PC-3 (cell line): ENCODE measurements at regions not wholly inside any gene's neighbourhood (a gene's known extent, or its start where the extent isn't known, plus 50 kb on each side); places are given as distances from the start of the nearest gene placed in this dataset.

Experiments
- ATAC-seq: fragments of 200-7000 bp; cut with Tn5 transposase; 2 replicates; pipeline ENCODE4 v1.9.1; 2020; ENCODE audit warnings: mild to moderate bottlenecking, moderate library complexity
- BruUV-seq: library from RNA; stranded (reverse); fragments of 400-500 nt; replicated peaks from 2 replicates; lab custom pipeline; 2021; lab: Mats Ljungman, UMichigan
- CTCF ChIA-PET: fragments of 300-600 bp; sonication (Branson Sonifier 250); formaldehyde crosslinking; loops from one replicate; lab custom pipeline; 2022; ENCODE audit warnings: antibody characterized with exemption; lab: Charles Lee
- POLR2A ChIA-PET: fragments of 300-600 bp; sonication (Branson Sonifier 250); formaldehyde crosslinking; loops from one replicate; lab custom pipeline; 2022; ENCODE audit warnings: antibody characterized with exemption; ENCODE audit not compliant: unreplicated experiment; lab: Charles Lee
- DNase-seq: peaks from one replicate; pipeline ENCODE4 v3.0.0-alpha.2; 2015
- H2AFZ ChIP-seq: fragments of 300-600 bp; sonication (generic); 2 replicates; pipeline ENCODE4 v1.6.0; 2016; ENCODE audit warnings: antibody characterized with exemption, low read length
- H3F3A ChIP-seq: fragments of 300-600 bp; sonication (generic); one replicate; pipeline ENCODE4 v1.6.0; 2017; ENCODE audit warnings: antibody characterized with exemption, low read length, control low read depth, mild to moderate bottlenecking; ENCODE audit not compliant: unreplicated experiment
- H3K27ac ChIP-seq: fragments of 300-600 bp; sonication (generic); 2 replicates; pipeline ENCODE4 v1.5.1; 2016; ENCODE audit warnings: mild to moderate bottlenecking, low read length
- H3K27me3 ChIP-seq: fragments of 300-600 bp; sonication (generic); 2 replicates; pipeline ENCODE4 v1.6.1; 2016; ENCODE audit warnings: low read length, mixed read lengths
- H3K36me3 ChIP-seq: fragments of 300-600 bp; sonication (generic); 2 replicates; pipeline ENCODE4 v1.6.1; 2016; ENCODE audit warnings: low read depth, mixed run types, low read length, mixed read lengths
- H3K4me1 ChIP-seq: fragments of 300-600 bp; sonication (generic); 2 replicates; pipeline ENCODE4 v1.5.1; 2016; ENCODE audit warnings: low read length; ENCODE audit not compliant: insufficient read depth
- H3K4me2 ChIP-seq: fragments of 300-600 bp; sonication (generic); 2 replicates; pipeline ENCODE4 v1.6.0; 2016; ENCODE audit warnings: low read length
- H3K4me3 ChIP-seq: fragments of 300-600 bp; sonication (generic); 2 replicates; pipeline ENCODE4 v1.5.1; 2016; ENCODE audit warnings: mild to moderate bottlenecking, low read length, mixed read lengths
- H3K79me2 ChIP-seq: fragments of 300-600 bp; sonication (generic); 2 replicates; pipeline ENCODE4 v1.6.1; 2017; ENCODE audit warnings: low read length, mixed read lengths
- H3K9ac ChIP-seq: fragments of 300-600 bp; sonication (generic); 2 replicates; pipeline ENCODE4 v1.6.0; 2016; ENCODE audit warnings: mild to moderate bottlenecking, low read length
- H3K9me2 ChIP-seq: fragments of 300-600 bp; sonication (generic); replicated peaks from 2 replicates; pipeline ENCODE4 v1.6.1; 2016; ENCODE audit warnings: mixed run types, low read length, mixed read lengths
- H3K9me3 ChIP-seq: fragments of 300-600 bp; sonication (generic); 2 replicates; pipeline ENCODE4 v1.6.1; 2016; ENCODE audit warnings: low read length, mixed read lengths
- H4K20me1 ChIP-seq: fragments of 300-600 bp; sonication (generic); 2 replicates; pipeline ENCODE4 v1.6.1; 2016; ENCODE audit warnings: low read length, mixed read lengths
- CTCF ChIP-seq: fragments of 300-600 bp; sonication (generic); conservative IDR thresholded peaks from 2 replicates; pipeline ENCODE4 v1.5.1; 2017; ENCODE audit warnings: antibody characterized with exemption, low read depth, mild to moderate bottlenecking, low read length
- EZH2 ChIP-seq: fragments of 300-600 bp; sonication (generic); IDR thresholded peaks from one replicate; pipeline ENCODE4 v1.6.1; 2017; ENCODE audit warnings: antibody characterized with exemption, mild to moderate bottlenecking, low read length; ENCODE audit not compliant: unreplicated experiment
- EZH2phosphoT487 ChIP-seq: fragments of 300-600 bp; sonication (generic); IDR thresholded peaks from 2 replicates; pipeline ENCODE4 v1.6.1; 2018; ENCODE audit warnings: mild to moderate bottlenecking, antibody characterized with exemption, low read length, borderline replicate concordance
- intact Hi-C: fragments of 100-400 bp; cut with micrococcal nuclease; formaldehyde crosslinking; loops from 2 replicates; pipeline ENCODE4 v1.9.0; 2023

- H4K20me1 ChIP-seq, result no peaks in the 10 kb centered on the region
- no peaks in the 10 kb centered on the region for H3K79me2 ChIP-seq
- peak; percentile 66 for DNase-seq
- intact Hi-C loops, result no loop called here
- peak; percentile 94 for ATAC-seq
- no peak for TF ChIP-seq EZH2phosphoT487
- no peak for TF ChIP-seq CTCF
- TF ChIP-seq EZH2, result no peak
- no peak overlapping the region for H2AFZ ChIP-seq
- H3K27ac ChIP-seq, result no peak overlapping the region
- no peak overlapping the region for H3K9ac ChIP-seq
- ChIA-PET CTCF (no interaction called here), POLR2A (interaction anchor here (0.5 kb wide), 1 partner anchor 453 kb away, joined by 11 read pairs; the partner anchor contains the start of gene GLRX2)
- H3K9me3 ChIP-seq, result no peaks in the 10 kb centered on the region
- no peak overlapping the region for H3K4me2 ChIP-seq
- BruUV-seq, result no TSS peak
- H3F3A ChIP-seq, result no peaks in the 10 kb centered on the region
- no peaks in the 10 kb centered on the region for H3K27me3 ChIP-seq
- H3K4me3 ChIP-seq, result no peak overlapping the region
- H3K4me1 ChIP-seq, result peaks cover 3% of the 10 kb centered on the region; the same call in 1 of the 2 replicates
- no peaks in the 10 kb centered on the region for H3K36me3 ChIP-seq
- no peaks in the 10 kb centered on the region for H3K9me2 ChIP-seq
Observed at GRCh38 chr1:193558491-193559028, 372.1 kb upstream of the B3GALT2 start.

- CTCF ChIA-PET, result no interaction called here
- no peak overlapping the region for H3K4me2 ChIP-seq
- no peaks in the 10 kb centered on the region for H3K27me3 ChIP-seq
- no TSS peak for BruUV-seq
- no peak overlapping the region for H3K4me3 ChIP-seq
- no peaks in the 10 kb centered on the region for H3K36me3 ChIP-seq
- H3K4me1 ChIP-seq, result peaks cover 3% of the 10 kb centered on the region; the same call in 1 of the 2 replicates
- no peak for ATAC-seq
- no peak overlapping the region for H3K9ac ChIP-seq
- no peak overlapping the region for H2AFZ ChIP-seq
- H4K20me1 ChIP-seq, result no peaks in the 10 kb centered on the region
- POLR2A ChIA-PET, result no interaction called here
- no peaks in the 10 kb centered on the region for H3F3A ChIP-seq
- TF ChIP-seq EZH2, result no peak
- no peak for TF ChIP-seq CTCF
- TF ChIP-seq EZH2phosphoT487, result no peak
- intact Hi-C loops, result no loop called here
- no peak for DNase-seq
- no peaks in the 10 kb centered on the region for H3K9me2 ChIP-seq
- no peak overlapping the region for H3K27ac ChIP-seq
- H3K9me3 ChIP-seq, result no peaks in the 10 kb centered on the region
- no peaks in the 10 kb centered on the region for H3K79me2 ChIP-seq
Observed at GRCh38 chr1:193555662-193556441, 369.4 kb upstream of the B3GALT2 start.

GRCh38 chr1:193553564-193553963 is 367.2 kb upstream of the B3GALT2 start:
- H3K36me3 ChIP-seq, result no peaks in the 10 kb centered on the region
- BruUV-seq, result no TSS peak
- H3K27me3 ChIP-seq, result no peaks in the 10 kb centered on the region
- no peak overlapping the region for H3K4me3 ChIP-seq
- H3K9me3 ChIP-seq, result no peaks in the 10 kb centered on the region
- no peak overlapping the region for H3K9ac ChIP-seq
- TF ChIP-seq EZH2 (no peak), CTCF (no peak), EZH2phosphoT487 (no peak)
- intact Hi-C loops, result no loop called here
- H4K20me1 ChIP-seq, result no peaks in the 10 kb centered on the region
- no peaks in the 10 kb centered on the region for H3K79me2 ChIP-seq
- no peak overlapping the region for H3K27ac ChIP-seq
- no peak overlapping the region for H2AFZ ChIP-seq
- ChIA-PET POLR2A (no interaction called here), CTCF (no interaction called here)
- no peak overlapping the region for H3K4me2 ChIP-seq
- H3K9me2 ChIP-seq, result no peaks in the 10 kb centered on the region
- no peaks in the 10 kb centered on the region for H3F3A ChIP-seq
- DNase-seq (no peak), ATAC-seq (no peak)
- peaks cover 3% of the 10 kb centered on the region; the same call in 1 of the 2 replicates for H3K4me1 ChIP-seq
